HCT116 (cell line): ENCODE measurements at regions not wholly inside any gene's neighbourhood (a gene's known extent, or its start where the extent isn't known, plus 50 kb on each side); places are given as distances from the start of the nearest gene placed in this dataset.

Experiments
- ATAC-seq: fragments of 200-7000 bp; cut with Tn5 transposase; 2 replicates; pipeline ENCODE4 v1.9.1; 2020; ENCODE audit warnings: mild to moderate bottlenecking, moderate library complexity
- BruUV-seq: library from RNA; stranded (reverse); fragments of 400-500 nt; replicated peaks from 2 replicates; lab custom pipeline; 2021; lab: Mats Ljungman, UMichigan
- CTCF ChIA-PET: fragments of 300-600 bp; sonication (Branson Sonifier 250); formaldehyde crosslinking; loops from one replicate; lab custom pipeline; 2021; ENCODE audit warnings: antibody characterized with exemption; lab: Charles Lee
- POLR2A ChIA-PET: fragments of 300-600, 350-600 bp; sonication (Branson Sonifier 250); formaldehyde crosslinking; loops from one replicate; lab custom pipeline; 2021; ENCODE audit warnings: antibody characterized with exemption; lab: Charles Lee
- RAD21 ChIA-PET, 2 experiments: fragments of 300-600 bp; sonication (Branson Sonifier 250); formaldehyde crosslinking; loops; one replicate each; lab custom pipeline; 2023; ENCODE audit warnings: low total read pairs in 2 of 2; ENCODE audit not compliant: uncharacterized antibody in 2 of 2, unreplicated experiment in 2 of 2, low non-redundant PET in 1 of 2; lab: Charles Lee
- DNase-seq: peaks from one replicate; pipeline ENCODE4 v3.0.0-alpha.2; 2010; ENCODE audit warnings: low read depth, low spot score
- H2AFZ ChIP-seq: fragments of 200-600 bp; shearing (Covaris generic), sonication (generic); 2 replicates; pipeline ENCODE4 v1.6.1; 2017; ENCODE audit warnings: low read depth, mixed run types, mixed read lengths, antibody characterized with exemption, low read length; ENCODE audit not compliant: poor library complexity, severe bottlenecking
- H3K27ac ChIP-seq: 2 replicates; pipeline ENCODE4 v1.5.1; 2012; ENCODE audit warnings: low read depth, low read length
- H3K27me3 ChIP-seq: fragments of 200-600 bp; sonication (generic); 2 replicates; pipeline ENCODE4 v1.6.1; 2016; ENCODE audit warnings: mixed run types, low read length, mixed read lengths; ENCODE audit not compliant: insufficient read depth
- H3K36me3 ChIP-seq, 2 experiments: fragments of 200-500 bp in 1 of 2; fragments of 200-600 bp in 1 of 2; sonication (Bioruptor generic) in 1 of 2; sonication (generic) in 1 of 2; 2 replicates each; pipeline versions ENCODE4 v1.5.1 to v1.6.1; 2014 to 2016; ENCODE audit warnings: low read length in 2 of 2, inconsistent platforms in 1 of 2, mixed read lengths in 1 of 2, mixed run types in 1 of 2; ENCODE audit not compliant: insufficient read depth in 2 of 2, control insufficient read depth in 1 of 2
- H3K4me1 ChIP-seq, 2 experiments: fragments of 200-600 bp in 1 of 2; sonication (generic) in 1 of 2; 2 replicates each; pipeline versions ENCODE4 v1.5.1 to v1.6.1; 2012 to 2017; ENCODE audit warnings: low read length in 2 of 2, inconsistent platforms in 1 of 2, mild to moderate bottlenecking in 1 of 2, mixed read lengths in 1 of 2, mixed run types in 1 of 2, moderate library complexity in 1 of 2; ENCODE audit not compliant: insufficient read depth in 2 of 2, control insufficient read depth in 1 of 2
- H3K4me2 ChIP-seq: fragments of 200-600 bp; sonication (generic); 2 replicates; pipeline ENCODE4 v1.6.1; 2017; ENCODE audit warnings: mixed run types, low read length, mixed read lengths
- H3K4me3 ChIP-seq, 2 experiments: fragments of 200-600 bp in 1 of 2; sonication (generic) in 1 of 2; replicated peaks in 1 of 2; 2 replicates each; pipeline ENCODE4 v1.5.1; 2011 to 2016; ENCODE audit warnings: low read length in 2 of 2, control low read depth in 1 of 2, low read depth in 1 of 2, mild to moderate bottlenecking in 1 of 2, mixed read lengths in 1 of 2, mixed run types in 1 of 2
- H3K79me2 ChIP-seq: fragments of 200-600 bp; sonication (generic); 2 replicates; pipeline ENCODE4 v1.6.1; 2017; ENCODE audit warnings: mild to moderate bottlenecking, mixed run types, low read length, moderate library complexity, mixed read lengths; ENCODE audit not compliant: insufficient read depth
- H3K9ac ChIP-seq: fragments of 200-600 bp; sonication (generic); 2 replicates; pipeline ENCODE4 v1.6.1; 2016; ENCODE audit warnings: low read length, mixed read lengths
- H3K9me2 ChIP-seq: fragments of 200-600 bp; sonication (generic), shearing (Covaris generic); 2 replicates; pipeline ENCODE4 v1.6.1; 2017; ENCODE audit warnings: mixed run types, mild to moderate bottlenecking, moderate library complexity; ENCODE audit not compliant: insufficient read depth
- H3K9me3 ChIP-seq, 2 experiments: fragments of 200-500 bp in 1 of 2; fragments of 200-600 bp in 1 of 2; sonication (Bioruptor generic) in 1 of 2; sonication (generic) in 1 of 2; 2 replicates each; pipeline ENCODE4 v1.6.1; 2014 to 2017; ENCODE audit warnings: low read length in 2 of 2, mixed read lengths in 2 of 2, inconsistent platforms in 1 of 2, low read depth in 1 of 2, mild to moderate bottlenecking in 1 of 2, mixed run types in 1 of 2, moderate library complexity in 1 of 2; ENCODE audit not compliant: control insufficient read depth in 1 of 2, insufficient read depth in 1 of 2
- H4K20me1 ChIP-seq: fragments of 200-600 bp; sonication (generic), shearing (Covaris generic); 2 replicates; pipeline ENCODE4 v1.6.1; 2017; ENCODE audit warnings: mixed run types, mild to moderate bottlenecking, moderate library complexity; ENCODE audit not compliant: insufficient read depth
- CEBPB ChIP-seq: IDR thresholded peaks from 2 replicates; pipeline ENCODE4 v1.6.1; 2012; ENCODE audit warnings: low read depth
- EGR1 ChIP-seq: IDR thresholded peaks from 2 replicates; pipeline ENCODE4 v1.6.1; 2012; ENCODE audit warnings: low read depth
- FOSL1 ChIP-seq: IDR thresholded peaks from 2 replicates; pipeline ENCODE4 v1.6.1; 2012; ENCODE audit warnings: low read depth
- JUND ChIP-seq: IDR thresholded peaks from 2 replicates; pipeline ENCODE4 v1.6.1; 2012
- POLR2A ChIP-seq: IDR thresholded peaks from 2 replicates; pipeline ENCODE4 v1.7.0; 2011; ENCODE audit warnings: borderline replicate concordance; ENCODE audit not compliant: insufficient read depth, insufficient read length; ENCODE audit errors: extremely low read depth
- POLR2AphosphoS5 ChIP-seq: IDR thresholded peaks from 2 replicates; pipeline ENCODE4 v1.6.1; 2011; ENCODE audit warnings: mild to moderate bottlenecking, low read depth, low read length, moderate library complexity
- SIN3A ChIP-seq: IDR thresholded peaks from 2 replicates; pipeline ENCODE4 v1.6.1; 2012; ENCODE audit warnings: low read depth
- SP1 ChIP-seq: IDR thresholded peaks from 2 replicates; pipeline ENCODE4 v1.6.1; 2012; ENCODE audit warnings: low read depth
- SRF ChIP-seq: IDR thresholded peaks from 2 replicates; pipeline ENCODE4 v1.6.1; 2012; ENCODE audit warnings: low read depth
- TCF7L2 ChIP-seq: IDR thresholded peaks from 2 replicates; pipeline ENCODE4 v1.7.0; 2011; ENCODE audit warnings: borderline replicate concordance, inconsistent platforms; ENCODE audit not compliant: insufficient read depth, insufficient read length; ENCODE audit errors: extremely low read depth
- intact Hi-C: fragments of 100-400 bp; cut with micrococcal nuclease; formaldehyde crosslinking; loops from 2 replicates; pipeline ENCODE4 v1.10.0; 2022
- TF ChIP-seq, protein P1 (sequence below), 3 experiments: fragments of 200-600 bp in 1 of 3; sonication (generic) in 1 of 3; IDR thresholded peaks in 2 of 3; conservative IDR thresholded peaks in 1 of 3; 2 replicates each; pipeline ENCODE4 v1.5.1; 2012 to 2017; ENCODE audit warnings: low read depth in 2 of 3, low read length in 2 of 3, antibody characterized with exemption in 1 of 3, borderline replicate concordance in 1 of 3, control low read depth in 1 of 3, mild to moderate bottlenecking in 1 of 3, mixed read lengths in 1 of 3, mixed run types in 1 of 3, moderate library complexity in 1 of 3; ENCODE audit not compliant: insufficient read depth in 1 of 3
- TF ChIP-seq, protein P2 (sequence below): IDR thresholded peaks from 2 replicates; pipeline ENCODE4 v1.6.1; 2012; ENCODE audit warnings: low read depth

DNA sequence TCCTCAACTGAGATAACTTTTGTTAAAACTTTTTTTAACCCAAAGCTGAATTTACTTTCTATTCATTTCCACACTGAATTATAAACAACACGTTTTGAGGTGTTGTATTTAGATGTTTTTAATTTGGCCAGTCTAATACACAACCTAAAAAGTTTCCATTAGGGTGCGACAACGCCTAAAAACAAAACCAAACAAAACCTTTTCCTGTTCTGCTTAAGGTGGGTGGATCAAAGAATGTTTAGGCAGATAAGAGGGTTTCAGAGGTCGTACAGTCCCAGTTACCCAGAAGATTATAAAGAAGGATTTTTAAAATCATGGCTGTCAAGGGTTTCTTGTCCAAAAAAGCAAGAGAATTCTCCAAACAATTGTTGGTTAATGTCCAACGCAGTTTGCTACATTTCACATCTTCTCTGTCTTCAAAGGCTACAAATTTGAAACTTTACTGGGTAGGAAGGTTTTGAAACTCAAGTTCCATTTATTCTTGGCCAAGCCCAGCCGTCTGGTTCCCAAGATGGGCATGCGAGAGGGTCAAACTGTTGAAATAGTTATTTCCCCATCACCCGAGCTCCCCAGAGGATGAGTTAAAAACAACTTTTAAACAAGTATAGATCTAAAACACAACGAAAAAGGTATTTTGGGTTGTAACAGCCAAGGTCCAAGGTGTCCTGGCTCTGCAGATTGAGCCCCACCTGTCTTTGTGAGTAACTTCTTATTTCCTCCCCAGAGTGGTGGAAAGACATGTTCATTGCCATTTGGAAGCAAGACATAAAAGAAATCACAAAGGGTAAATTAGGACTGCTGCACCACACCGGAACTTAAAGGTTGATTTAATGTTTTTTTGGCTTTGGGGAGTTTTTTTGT lies 122.8 kb upstream of the MAP3K1 start:
- Histone ChIP-seq H3K9me2 (no peaks in the 10 kb centered on the region), H2AFZ (no peak overlapping the region), H3K27me3 (no peaks in the 10 kb centered on the region), H4K20me1 (no peaks in the 10 kb centered on the region), H3K79me2 (no peaks in the 10 kb centered on the region), H3K9ac (no peak overlapping the region), H3K4me3 (no peak overlapping the region)
- no TSS peak for BruUV-seq
- ChIA-PET RAD21 (no interaction called here), CTCF (no interaction called here)
- no peak for DNase-seq
- intact Hi-C loops, result no loop called here
- TF ChIP-seq POLR2AphosphoS5 (no peak), FOSL1 (no peak), EGR1 (no peak)
- TF ChIP-seq, protein P1, sequence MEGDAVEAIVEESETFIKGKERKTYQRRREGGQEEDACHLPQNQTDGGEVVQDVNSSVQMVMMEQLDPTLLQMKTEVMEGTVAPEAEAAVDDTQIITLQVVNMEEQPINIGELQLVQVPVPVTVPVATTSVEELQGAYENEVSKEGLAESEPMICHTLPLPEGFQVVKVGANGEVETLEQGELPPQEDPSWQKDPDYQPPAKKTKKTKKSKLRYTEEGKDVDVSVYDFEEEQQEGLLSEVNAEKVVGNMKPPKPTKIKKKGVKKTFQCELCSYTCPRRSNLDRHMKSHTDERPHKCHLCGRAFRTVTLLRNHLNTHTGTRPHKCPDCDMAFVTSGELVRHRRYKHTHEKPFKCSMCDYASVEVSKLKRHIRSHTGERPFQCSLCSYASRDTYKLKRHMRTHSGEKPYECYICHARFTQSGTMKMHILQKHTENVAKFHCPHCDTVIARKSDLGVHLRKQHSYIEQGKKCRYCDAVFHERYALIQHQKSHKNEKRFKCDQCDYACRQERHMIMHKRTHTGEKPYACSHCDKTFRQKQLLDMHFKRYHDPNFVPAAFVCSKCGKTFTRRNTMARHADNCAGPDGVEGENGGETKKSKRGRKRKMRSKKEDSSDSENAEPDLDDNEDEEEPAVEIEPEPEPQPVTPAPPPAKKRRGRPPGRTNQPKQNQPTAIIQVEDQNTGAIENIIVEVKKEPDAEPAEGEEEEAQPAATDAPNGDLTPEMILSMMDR (IDR thresholded peaks at IDR 0.05 in 2 of 3, conservative IDR thresholded peaks at IDR 0.05 in 1 of 3; ENCODE audit: borderline replicate concordance in 1 of 3, insufficient read depth in 1 of 3, low read depth in 2 of 3, low read length in 2 of 3), result no peak
- TF ChIP-seq, all 23 proteins: peak for 0
- POLR2A ChIA-PET, result no interaction called here
- H3K9me3 ChIP-seq, result no peaks in the 10 kb centered on the region
- H3K27ac ChIP-seq, result no peak overlapping the region
- no peaks in the 10 kb centered on the region for H3K36me3 ChIP-seq
- H3K4me1 ChIP-seq, result no peaks in the 10 kb centered on the region
- H3K4me2 ChIP-seq, result no peak overlapping the region
- ATAC-seq, result no peak

DNA sequence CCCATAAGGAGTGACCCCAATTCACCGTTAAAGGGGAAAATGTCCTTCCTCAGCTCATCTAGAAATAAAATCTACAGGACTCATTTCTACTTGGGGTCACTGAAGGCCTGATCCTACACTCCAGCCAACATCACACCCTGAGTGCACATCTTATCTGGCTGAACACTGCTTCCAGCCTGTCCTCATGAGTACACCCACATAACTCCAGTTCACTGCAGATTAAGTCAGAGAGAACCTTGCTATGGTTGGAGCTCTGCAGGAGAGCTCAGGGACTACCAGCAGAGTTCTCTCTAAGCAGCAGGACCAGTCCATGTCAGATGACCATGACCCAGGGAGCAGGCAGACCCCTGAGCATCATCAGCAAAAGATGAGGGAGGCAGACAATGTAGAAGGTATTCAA lies 126.9 kb upstream of the MAP3K1 start:
- ChIA-PET CTCF (no interaction called here), POLR2A (no interaction called here), RAD21 (no interaction called here)
- BruUV-seq, result no TSS peak
- H3K27ac ChIP-seq, result no peak overlapping the region
- H3K9ac ChIP-seq, result no peak overlapping the region
- no peaks in the 10 kb centered on the region for H3K9me3 ChIP-seq
- no peak overlapping the region for H3K4me2 ChIP-seq
- H3K9me2 ChIP-seq, result no peaks in the 10 kb centered on the region
- DNase-seq (no peak), ATAC-seq (no peak)
- no peak overlapping the region for H2AFZ ChIP-seq
- no peaks in the 10 kb centered on the region for H4K20me1 ChIP-seq
- no peak overlapping the region for H3K4me3 ChIP-seq
- H3K36me3 ChIP-seq, result no peaks in the 10 kb centered on the region
- intact Hi-C loops, result no loop called here
- H3K27me3 ChIP-seq, result no peaks in the 10 kb centered on the region
- H3K4me1 ChIP-seq, result no peaks in the 10 kb centered on the region
- H3K79me2 ChIP-seq, result no peaks in the 10 kb centered on the region
- TF ChIP-seq, protein P2, sequence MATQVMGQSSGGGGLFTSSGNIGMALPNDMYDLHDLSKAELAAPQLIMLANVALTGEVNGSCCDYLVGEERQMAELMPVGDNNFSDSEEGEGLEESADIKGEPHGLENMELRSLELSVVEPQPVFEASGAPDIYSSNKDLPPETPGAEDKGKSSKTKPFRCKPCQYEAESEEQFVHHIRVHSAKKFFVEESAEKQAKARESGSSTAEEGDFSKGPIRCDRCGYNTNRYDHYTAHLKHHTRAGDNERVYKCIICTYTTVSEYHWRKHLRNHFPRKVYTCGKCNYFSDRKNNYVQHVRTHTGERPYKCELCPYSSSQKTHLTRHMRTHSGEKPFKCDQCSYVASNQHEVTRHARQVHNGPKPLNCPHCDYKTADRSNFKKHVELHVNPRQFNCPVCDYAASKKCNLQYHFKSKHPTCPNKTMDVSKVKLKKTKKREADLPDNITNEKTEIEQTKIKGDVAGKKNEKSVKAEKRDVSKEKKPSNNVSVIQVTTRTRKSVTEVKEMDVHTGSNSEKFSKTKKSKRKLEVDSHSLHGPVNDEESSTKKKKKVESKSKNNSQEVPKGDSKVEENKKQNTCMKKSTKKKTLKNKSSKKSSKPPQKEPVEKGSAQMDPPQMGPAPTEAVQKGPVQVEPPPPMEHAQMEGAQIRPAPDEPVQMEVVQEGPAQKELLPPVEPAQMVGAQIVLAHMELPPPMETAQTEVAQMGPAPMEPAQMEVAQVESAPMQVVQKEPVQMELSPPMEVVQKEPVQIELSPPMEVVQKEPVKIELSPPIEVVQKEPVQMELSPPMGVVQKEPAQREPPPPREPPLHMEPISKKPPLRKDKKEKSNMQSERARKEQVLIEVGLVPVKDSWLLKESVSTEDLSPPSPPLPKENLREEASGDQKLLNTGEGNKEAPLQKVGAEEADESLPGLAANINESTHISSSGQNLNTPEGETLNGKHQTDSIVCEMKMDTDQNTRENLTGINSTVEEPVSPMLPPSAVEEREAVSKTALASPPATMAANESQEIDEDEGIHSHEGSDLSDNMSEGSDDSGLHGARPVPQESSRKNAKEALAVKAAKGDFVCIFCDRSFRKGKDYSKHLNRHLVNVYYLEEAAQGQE, result no peak
- no peak for TF ChIP-seq SRF
- TF ChIP-seq SIN3A, result no peak
- TF ChIP-seq JUND, result no peak
- no peak for TF ChIP-seq TCF7L2
- no peak for TF ChIP-seq CEBPB
- TF ChIP-seq, protein P1 (IDR thresholded peaks at IDR 0.05 in 2 of 3, conservative IDR thresholded peaks at IDR 0.05 in 1 of 3; ENCODE audit: borderline replicate concordance in 1 of 3, insufficient read depth in 1 of 3, low read depth in 2 of 3, low read length in 2 of 3), result no peak
- no peak for TF ChIP-seq POLR2A
- TF ChIP-seq SP1, result no peak
